Stimulated activated CD4-positive, alpha-beta T cell treated with anti-CD3 and anti-CD28 coated beads, Interleukin-15, amount 100 ng/mL, for 48 hours (primary cell): ENCODE measurements at regions not wholly inside any gene's neighbourhood (a gene's known extent, or its start where the extent isn't known, plus 50 kb on each side); places are given as distances from the start of the nearest gene placed in this dataset.
"Not testable (repeated sequence)": the region's sequence is repeated elsewhere in the genome, so short reads cannot be mapped to it uniquely, and the experiment has no call there.

ENCODE experiments used
- DNase-seq, 2 donors: peaks; one replicate each; pipeline ENCODE4 v3.0.0-alpha.2; 2020; ENCODE audit warnings: low read depth in 2 of 2

- DNase-seq, result no peak
These were observed 867.6 kb downstream of the SORCS1 start for GRCh38 chr10:106296750-106297392.

- no peak for DNase-seq
These were observed 879.5 kb downstream of the SORCS1 start for GRCh38 chr10:106284802-106285587.

- no peak for DNase-seq
These were observed 883.5 kb downstream of the SORCS1 start for GRCh38 chr10:106280896-106281460.

GRCh38 chr10:106278383-106278782 is 886.1 kb downstream of the SORCS1 start:
- DNase-seq, result no peak

- DNase-seq, result no peak
These were observed 893.3 kb downstream of the SORCS1 start for GRCh38 chr10:106271237-106271636.

DNA sequence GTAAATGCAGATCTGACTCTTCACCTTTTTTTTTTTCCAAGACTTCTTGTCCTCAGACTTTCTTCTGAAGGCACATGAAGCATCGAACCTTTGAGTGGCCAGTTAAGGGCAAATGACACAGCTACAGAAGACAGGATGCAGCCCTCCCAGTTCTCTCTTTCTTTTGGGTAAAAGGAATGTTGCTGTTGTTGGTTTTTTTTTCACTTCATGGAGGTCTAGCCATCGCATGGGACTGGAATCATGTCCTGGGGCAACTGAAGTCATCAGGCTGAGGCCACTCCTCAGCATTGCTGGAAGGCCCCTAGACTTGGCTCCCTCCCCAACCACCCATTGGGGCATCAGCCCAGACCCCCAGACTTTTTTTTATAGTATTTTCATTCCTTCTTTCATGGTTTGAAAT is 896.5 kb downstream of the SORCS1 start:
- no peak for DNase-seq

GRCh38 chr10:106267591-106267990 is 896.9 kb downstream of the SORCS1 start:
- DNase-seq, result no peak

DNA sequence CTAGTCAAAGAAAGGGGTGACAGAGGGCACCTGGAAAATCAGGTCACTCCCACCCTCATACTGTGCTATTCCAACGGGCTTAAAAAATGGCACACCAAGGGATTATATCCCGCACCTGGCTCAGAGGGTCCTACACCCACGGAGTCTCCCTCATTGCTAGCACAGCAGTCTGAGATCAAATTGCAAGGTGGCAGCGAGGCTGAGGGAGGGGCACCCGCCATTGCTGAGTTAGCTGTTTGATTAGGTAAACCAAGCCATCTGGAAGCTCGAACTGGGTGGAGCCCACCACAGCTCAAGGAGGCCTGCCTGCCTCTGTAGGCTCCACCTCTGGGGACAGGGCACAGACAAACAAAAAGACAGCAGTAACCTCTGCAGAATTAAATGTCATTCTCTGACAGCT is 907.1 kb downstream of the SORCS1 start:
- not testable (repeated sequence) for DNase-seq

GRCh38 chr10:106255111-106255678 is 909.3 kb downstream of the SORCS1 start:
- DNase-seq, result no peak

GRCh38 chr10:106254071-106254470 is 910.4 kb downstream of the SORCS1 start:
- no peak for DNase-seq

DNA sequence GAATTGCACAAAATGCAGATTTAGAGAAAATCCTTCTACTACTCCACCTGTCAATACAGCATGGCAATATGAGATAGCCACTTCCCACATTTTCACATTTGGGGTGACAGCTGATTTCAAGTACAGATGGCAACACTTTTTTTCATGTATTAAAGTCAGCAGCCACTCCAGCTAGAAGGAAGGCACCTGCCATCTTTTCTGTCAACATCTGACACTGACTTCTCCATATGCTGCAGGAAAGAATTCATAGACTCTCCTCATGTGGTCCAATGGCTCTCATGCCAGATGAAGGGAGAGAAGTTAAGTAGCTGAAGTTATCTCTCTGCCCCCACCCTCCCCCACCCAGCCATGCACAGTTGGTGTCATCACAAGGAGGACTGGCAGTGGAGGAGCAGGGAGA is 912.0 kb downstream of the SORCS1 start:
- DNase-seq, result no peak

- DNase-seq, result no peak
These were observed 912.9 kb downstream of the SORCS1 start for GRCh38 chr10:106251573-106251972.

DNA sequence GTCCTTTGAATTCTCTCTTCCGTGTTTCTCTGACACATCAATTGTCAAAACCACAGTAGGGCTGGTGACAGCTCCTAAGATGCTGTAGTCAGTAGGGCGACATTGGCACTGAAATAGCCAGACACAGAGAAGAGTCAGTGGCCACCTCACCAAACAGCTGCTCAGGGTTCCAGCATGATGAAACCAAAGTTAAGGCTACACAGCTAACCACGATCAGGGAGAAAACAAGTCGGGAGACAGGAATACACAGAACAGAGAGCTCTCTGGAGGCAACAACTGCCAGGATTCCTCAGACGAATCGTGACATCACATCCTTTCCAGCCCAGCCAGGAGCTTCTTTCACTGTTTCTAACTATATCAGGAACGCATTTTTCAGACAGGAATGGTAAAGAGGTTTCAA is 922.2 kb downstream of the SORCS1 start:
- no peak for DNase-seq

DNA sequence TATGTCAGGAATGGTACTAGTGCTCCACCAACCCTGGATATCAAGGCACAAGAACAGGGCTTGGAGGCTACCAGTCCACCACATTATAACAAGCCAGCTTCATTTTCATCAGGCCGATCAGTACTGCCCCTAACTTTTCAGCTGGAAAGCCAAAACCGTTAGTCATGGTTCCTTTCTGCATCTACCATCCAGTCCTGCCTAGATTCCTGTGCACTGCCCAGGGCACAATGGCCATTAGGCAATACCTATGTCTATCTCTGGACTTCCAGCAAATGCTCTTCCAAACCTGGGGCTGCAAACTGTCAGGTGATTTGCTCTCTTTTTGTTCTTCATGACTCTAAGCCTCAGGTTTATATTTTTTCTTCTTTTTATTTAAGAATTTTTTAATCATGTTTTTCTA is 937.7 kb downstream of the SORCS1 start:
- DNase-seq, result no peak

DNA sequence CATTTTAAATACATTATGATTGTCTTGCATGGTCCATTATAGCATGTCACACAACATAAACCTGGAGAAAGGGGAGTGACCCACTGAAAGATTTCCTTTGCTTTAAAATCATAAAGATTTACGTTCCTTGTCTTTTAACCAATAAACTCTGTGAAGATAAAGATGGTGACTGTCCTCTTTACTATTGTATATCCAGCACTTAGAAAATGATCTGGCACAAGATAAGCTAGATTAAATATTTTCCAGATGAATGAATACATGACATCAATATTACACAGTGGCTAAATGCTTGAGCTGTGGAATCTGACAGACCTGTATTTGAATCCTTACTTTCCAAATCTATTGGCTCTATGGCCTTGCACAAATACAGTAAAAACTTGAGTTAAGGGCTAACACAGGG is 938.4 kb downstream of the SORCS1 start:
- no peak for DNase-seq

- no peak for DNase-seq
These were observed 939.8 kb downstream of the SORCS1 start for GRCh38 chr10:106224676-106225075.

DNA sequence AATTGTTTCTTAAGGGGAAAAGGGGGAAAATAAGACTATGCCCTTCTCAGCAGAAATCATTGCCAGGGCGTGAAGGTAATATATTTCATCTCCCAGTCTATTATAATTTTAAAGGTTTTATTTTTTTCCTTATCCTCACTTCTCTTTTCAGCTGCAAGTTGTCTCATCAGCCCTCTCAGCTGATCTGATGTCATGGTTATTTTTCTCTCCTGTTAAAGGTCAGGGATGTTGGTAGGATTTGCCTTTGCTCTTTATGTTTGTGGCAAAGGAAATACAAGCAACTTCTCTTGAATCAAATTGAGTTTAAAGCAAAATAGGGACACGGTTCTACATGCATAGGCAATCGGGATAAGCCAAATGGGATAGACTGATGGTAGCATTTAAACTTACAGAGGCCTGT is 946.9 kb downstream of the SORCS1 start:
- no peak for DNase-seq

DNA sequence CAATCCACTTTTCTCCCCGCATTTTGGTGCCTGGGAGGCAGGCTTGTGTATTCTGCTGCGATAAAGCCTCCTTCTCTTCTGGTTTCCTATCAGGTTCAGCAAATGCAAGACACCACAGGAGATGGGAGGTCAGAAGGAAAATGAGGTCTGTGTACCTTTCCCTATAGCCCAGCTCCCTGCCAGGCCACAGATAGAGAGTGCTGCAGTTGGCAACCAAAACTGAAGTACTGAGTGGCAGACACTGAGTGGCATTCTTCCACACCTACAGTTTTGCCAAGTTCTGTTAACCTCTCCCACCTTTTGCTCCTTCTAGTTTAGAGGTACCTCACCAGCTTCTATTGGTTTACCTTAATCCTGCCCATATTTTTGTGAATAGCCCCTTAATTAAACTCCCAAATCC is 948.4 kb downstream of the SORCS1 start:
- no peak for DNase-seq

DNA sequence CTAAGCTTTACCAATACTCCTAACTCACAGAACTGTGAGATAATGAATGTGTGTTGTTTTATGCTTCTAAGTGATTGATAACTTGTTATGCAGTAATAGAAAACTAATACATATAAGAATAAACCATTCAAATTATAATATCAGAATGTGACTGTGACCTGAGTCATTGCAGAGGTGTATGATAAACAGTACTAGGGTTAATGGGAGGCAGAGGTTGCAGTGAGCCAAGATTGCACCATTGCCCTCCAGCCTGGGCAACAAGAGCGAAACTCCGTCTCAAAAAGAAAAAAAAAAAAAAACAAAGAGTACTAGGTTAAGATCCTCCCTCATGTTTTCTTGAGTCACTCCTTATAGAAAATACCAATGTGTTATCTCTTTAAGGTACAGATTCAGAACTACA is 950.3 kb downstream of the SORCS1 start:
- DNase-seq, result no peak

- no peak for DNase-seq
These were observed 951.0 kb downstream of the SORCS1 start for GRCh38 chr10:106213493-106213892.

DNA sequence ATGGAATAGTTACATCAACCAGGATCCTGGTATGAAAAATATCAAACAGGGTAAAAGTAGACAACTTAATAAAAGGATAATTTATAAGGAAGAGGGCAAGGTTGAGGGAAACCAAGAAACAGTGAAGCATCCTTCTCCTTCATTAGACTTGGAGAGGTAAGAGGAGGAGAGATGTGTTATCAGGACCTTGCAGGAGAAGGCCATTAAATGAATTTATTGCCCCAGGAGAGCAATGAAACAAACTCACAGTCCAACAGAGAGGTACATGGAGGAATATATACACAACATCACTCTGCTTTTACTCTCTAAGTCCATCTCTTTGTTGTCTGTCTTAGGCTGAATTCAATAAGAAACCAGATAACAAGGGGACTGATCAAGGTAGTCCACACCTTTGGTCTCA is 966.2 kb downstream of the SORCS1 start:
- DNase-seq, result no peak

DNA sequence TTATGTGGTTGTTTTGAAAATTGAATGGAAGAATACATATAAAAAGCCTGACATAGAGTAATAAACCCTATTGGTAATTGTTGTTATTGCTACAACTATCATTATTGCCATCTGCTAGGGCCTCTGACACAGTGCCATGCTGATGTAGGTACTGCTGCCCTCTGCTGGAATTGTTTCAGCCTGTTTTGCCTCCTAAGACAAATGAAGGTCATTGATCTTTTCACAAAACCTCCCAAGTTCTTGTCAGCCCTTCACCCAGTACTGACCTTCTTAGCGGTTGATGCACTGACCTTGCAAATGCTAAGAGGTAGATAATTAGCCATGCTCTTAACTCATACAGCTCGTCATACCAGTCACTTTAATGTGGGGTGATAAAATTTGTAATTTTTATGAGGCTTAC is 975.2 kb downstream of the SORCS1 start:
- no peak for DNase-seq

DNA sequence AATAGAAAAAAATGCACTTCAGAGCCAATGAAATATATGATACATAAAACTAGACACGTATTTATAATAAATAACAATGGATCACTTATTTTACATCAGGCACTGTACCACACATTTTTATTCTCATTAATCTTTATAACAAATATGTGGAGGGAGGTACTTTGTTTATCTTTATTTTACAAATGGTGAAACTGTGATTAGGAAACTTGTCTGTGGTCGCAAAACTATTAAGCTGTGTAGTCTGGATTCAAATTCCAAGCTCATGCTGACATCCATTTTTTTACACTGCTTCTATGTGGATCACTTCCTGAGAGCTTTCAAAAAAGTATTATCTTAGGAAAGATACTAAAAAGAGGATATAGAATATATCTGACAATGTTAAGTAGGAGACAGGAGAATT is 978.6 kb downstream of the SORCS1 start:
- no peak for DNase-seq
